Tongue (tissue), 1 donor: ENCODE measurements at regions not wholly inside any gene's neighbourhood (a gene's known extent, or its start where the extent isn't known, plus 50 kb on each side); places are given as distances from the start of the nearest gene placed in this dataset.
"Not testable (repeated sequence)": the region's sequence is repeated elsewhere in the genome, so short reads cannot be mapped to it uniquely, and the experiment has no call there.

Experiments used
- DNase-seq: peaks from one replicate; pipeline ENCODE4 v3.0.0-alpha.2; 2015

DNA sequence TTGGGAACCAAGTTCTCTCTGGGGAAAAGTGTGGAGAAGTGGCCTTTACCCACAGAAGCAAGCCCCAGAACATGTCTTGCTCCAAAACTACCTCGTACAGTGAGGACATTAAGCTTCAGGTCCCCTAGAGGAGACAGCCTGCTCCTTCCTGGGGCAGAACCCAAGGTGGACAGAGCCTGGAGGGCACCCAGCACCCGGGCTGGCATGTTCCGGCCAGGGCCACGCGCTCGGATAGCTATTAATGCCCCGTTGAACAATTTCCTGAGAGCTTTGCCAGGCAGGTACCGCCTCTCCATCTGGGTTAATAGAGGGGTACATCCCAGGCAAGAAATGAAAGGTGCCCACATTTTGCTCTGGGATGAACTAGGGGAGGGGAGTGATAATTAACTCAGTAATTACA, 169.0 kb upstream of the GRK3 start:
- DNase-seq: no peak

DNA sequence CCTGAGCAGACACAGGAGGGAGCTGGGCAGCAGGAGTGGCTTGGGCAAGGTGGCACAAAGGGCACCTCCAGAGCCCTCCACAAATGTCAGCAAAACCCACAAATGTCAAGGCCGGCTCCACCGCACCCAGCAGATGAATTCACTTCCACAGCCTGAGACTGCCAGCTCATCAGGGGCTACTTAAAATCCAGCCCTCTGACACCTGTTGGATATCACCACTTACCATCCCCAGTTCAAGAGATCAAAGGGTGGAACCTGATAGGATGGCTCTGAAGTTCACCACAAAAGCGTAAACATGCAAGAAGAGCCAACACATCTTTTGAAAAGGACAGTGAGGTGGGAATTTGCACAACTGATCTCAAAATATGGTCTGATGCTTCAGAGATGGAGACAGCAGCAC, 168.6 kb upstream of the GRK3 start:
- no peak for DNase-seq

DNA sequence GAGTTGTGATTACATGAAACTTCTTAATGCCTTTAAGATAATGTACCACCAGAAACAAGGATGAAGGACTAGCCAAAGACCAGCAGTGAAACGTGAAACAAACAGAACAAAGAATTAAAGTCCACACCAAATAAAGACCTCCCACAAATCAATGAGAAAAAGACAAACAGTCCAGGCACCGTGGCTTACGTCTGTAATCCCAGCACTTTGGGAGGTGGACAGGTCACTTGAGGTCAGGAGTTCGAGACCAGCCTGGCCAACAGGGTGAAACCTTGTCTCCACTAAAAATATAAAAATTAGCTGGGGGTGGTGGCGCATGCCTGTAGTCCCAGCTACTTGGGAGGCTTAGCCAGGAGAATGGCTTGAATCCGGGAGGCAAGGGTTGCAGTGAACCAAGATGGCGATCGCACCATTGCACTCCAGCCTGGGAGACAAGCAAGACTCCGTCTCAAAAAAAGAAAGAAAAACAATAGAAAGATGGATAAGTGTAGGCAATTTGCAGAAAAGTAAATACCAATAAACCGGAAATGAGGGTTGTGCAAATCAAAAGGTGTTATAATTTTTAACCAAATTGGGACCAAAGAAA, 167.8 kb upstream of the GRK3 start:
- DNase-seq: no peak

DNA sequence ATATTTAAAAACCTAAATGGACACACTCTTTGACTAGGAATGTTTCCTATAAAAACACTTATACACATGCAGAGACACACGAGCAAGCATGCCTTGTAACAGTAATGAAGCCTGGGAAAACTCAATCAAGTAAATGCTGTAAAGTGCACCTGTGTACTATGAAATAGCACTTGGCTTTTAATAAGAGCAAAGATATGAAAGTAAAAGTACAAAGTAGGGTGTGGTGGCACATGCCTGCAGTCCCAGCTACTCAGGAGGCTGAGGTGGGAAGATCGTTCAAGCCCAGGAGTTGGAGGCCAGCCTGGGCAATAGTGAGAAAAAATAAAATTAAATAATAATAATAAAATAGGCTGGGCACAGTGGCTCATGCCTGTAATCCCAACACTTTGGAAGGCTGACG, 166.9 kb upstream of the GRK3 start:
- DNase-seq: no peak

DNA sequence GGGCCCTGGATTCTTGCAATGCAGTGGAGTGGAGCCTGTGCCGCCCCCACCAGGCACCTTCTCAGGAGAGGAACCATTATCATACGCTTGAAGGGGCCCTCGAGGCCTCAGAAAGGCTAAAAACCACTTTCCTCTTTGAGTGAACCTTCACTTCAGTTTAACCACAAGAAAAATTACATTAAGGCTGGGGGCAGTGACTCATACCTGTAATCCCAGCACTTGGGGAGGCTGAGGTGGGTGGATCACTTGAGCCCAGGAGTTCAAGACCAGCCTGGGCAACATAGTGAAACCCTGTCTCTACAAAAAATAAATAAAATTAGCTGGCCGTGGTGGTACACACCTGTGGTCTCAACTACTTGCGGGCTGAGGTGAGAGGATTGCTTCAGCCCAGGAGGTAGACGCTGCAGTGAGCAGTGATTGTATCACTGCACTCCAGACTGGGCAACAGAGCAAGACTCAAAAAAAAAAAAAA, 165.8 kb upstream of the GRK3 start:
- not testable (repeated sequence) for DNase-seq

DNA sequence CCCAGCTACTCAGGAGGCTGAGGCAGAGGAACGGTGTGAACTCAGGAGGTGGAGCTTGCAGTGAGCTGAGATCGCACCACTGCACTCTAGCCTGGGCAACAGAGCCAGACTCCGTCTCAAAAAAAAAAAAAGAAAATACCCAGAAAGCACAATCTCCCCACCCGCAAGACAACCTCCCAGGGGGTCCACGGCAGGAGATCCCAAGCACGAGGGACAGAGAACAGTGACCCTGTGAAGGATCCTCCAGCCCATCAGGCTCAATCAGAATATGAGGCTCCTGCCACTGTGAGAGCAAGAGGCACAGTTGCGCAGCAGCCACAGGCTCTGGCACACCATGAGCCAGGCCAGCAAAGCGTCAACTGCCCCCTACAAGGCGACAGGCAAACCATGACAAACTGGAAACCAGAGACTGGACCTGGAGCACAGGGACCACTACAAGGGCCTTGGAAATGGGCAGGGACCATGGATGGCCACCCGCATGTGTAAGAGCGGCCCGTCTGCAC, 164.8 kb upstream of the GRK3 start:
- no peak for DNase-seq

DNA sequence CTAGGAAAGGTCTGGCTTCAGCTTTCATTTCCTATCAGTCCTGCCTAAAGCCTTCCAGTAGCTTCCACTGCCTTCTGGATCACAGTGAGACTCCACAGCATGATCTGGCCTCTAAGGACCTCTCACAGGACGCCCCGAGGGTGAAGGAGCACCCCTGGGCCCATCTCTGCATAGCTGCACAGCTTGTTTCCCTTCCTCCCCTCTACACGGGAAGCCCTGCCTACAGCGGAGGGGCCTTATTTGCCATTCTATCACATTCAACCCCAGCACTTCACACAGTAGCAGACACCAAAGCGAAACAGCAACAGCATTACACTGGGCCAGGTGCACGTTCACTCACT, 162.3 kb upstream of the GRK3 start:
- DNase-seq: no peak

DNA sequence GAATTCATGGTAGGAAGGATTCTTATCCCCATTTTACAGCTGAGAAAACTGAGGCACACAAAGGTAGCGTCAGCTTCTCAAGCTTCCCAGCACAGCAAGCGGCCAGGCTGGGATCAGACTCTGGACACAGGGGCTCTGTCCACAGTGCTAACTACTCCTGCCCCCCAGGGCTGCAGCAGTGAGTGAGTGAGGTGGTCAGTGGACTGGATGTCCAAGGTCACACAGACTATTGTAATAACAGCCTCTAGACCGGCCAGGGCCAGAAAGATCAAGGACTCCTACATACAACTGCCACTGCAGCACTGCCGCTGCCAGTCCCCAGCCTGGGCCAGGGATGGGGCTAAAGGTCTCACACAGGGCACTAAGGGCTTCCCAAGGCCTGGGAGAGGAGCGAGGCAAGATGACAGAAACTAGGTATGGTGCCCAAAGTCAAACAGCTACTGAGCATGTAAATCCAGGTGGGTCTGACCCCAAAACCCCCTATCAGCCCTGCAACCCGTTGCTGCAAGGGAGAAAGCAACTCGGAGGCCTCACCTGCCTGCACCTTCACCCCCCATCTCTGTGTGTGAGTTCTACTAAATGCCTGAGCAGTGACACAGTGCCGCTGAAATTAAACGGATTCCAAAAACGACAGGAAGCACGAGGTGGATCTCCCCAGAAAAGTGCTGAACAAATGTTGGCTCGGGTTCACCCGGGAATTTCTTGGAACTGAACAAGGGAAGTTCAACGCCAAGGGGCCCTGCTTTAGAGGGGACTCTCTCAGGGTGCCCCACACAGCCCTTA, 161.8 kb upstream of the GRK3 start:
- DNase-seq: peak; percentile 75

DNA sequence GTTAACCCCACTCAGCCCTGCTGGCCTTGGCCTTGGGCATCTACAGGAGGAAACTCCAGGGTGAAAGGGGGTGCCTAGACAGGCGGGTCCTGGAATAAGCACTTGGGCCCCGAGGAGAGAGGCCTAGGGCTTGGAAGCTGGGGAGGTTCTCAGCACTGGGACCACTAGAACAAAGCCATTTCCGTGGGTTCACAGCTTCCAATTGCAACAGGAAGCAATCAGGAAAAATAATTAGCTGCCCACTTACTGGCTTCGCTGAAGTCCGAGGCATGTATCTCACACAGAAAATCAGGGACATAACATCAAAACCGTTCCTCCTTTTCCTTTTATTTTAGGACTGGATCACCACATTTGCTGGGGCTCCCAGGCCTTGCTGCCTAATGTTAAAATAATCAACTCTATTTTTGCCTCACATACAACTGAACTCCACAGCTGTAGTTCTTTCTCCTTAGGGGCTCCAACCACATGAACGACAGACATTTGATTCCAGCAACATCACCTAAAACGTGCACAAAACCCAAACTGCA, 161.1 kb upstream of the GRK3 start:
- peak; percentile 48 for DNase-seq

DNA sequence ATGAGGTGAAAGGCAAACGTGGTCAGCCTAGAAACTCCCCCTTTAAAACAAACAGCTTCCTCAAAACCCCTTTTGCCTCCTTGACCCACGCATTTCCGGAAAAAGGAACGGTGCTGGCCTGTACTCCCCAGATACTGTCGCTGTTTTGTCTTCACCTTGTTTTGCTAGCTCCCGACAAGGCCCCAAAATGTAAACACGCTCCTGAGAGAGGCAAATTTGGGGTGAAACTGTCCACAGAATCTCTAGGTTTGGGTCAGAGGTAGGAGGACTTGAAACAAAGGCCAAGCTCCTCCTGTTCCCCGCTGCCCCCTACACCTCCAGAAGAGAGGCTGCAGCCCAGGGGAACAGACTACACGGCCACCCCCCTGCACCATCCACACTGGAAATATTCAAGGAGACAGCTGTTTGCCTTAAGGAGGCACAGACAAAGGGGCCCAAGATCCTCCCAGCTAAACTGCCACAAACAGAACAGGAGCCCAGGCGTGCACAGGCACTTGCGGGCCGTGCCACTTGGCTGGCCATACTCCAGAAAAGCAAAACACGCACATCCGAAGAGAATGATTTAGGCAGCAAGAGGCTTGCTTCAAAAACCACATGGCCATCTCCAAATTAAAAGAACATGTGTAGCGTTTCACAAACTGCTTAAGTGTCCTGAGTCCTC, 160.5 kb upstream of the GRK3 start:
- peak; percentile 77 for DNase-seq

DNA sequence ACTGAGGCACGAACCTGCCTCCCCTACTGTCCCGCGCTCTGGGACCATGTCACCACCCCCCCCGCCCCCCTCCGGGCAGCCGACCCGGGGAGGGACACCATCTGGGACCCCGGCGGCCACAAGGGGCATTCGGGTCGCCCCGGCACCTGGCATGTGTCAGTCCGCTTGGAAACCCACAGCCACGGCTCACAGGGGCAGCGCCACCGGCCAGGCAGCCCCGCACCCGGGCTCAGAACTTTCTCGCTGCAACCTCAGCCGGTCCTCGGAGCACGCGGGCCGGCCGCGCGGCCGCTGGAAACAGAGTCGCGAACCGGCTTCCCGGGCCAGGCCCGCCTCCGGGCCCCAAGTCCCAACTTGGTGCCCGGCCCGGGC, 159.9 kb upstream of the GRK3 start:
- no peak for DNase-seq

DNA sequence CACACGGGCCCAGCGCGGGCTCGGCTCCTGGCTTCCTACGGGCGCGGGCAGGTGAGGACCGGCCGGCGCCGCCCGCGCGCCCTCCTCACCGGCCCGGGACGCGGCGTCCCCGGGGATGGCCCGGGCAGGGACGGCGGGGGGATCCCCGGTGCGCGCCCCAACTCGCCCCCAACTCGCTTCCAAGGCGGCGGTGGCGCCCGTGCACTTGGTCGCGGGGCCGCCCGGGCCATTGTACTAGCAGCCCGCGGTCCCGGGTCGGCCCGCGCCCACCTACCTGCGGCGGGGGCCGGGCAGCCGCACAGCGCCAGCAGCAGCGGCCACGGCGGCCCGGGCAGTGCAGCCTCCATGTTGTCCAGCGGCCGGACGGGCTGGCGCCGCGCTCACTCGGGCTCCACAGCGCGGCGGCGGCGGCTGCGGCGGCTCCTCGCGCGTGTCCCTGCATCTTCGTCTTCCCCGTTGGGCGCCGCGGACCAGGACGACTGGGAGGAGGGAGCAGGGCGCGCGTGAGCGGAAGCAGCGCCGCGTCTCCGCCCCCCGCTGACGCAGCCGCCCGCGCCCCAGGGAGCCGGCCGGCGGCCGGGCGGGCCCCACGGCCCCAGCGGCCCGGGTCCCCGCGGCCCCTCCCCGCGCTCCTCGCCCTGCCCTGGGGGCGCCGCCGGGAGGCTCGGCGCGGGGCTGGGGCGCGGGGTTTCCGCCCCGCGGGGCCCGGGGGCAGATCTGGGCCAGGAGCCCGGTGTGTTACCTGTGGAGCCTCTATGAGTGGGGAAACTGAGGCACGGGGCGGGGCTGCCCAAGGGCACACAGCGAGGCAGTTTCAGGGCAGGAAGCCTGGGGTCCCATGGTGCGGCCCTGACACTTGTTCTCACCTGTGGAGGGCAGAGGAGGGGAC, 159.3 kb upstream of the GRK3 start:
- DNase-seq: peak; percentile 82

DNA sequence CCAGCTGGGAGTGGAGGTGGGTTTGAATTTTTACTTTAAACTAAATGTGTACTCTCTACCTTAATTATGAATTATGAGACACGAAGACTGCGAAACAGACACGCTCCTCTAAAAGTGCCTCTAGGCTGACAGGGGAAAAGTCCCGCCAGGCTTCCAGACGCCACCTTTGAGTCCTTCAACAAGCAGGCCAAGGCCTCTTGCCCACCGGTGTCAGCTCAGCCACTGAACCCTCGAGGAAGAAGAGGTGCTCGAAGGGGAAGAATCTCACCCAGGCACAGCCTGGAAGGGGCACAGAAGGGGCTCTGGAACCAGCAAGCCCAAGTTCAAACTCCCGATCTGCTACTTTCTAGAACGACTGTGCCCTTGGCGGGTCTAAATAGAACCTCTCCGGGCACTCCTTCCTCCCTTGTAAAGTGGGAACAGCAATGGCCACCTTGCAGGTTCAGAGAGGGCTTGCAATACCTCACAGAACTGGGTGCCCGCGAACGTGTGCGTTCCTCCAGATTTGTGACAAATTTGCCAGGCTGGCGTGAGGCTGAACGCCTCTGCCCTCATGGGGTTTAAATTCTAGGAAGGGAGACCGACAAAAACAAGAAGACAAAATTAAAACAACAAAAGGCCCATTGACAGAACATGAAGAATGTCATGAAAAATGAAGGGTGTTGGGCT, 158.5 kb upstream of the GRK3 start:
- no peak for DNase-seq

DNA sequence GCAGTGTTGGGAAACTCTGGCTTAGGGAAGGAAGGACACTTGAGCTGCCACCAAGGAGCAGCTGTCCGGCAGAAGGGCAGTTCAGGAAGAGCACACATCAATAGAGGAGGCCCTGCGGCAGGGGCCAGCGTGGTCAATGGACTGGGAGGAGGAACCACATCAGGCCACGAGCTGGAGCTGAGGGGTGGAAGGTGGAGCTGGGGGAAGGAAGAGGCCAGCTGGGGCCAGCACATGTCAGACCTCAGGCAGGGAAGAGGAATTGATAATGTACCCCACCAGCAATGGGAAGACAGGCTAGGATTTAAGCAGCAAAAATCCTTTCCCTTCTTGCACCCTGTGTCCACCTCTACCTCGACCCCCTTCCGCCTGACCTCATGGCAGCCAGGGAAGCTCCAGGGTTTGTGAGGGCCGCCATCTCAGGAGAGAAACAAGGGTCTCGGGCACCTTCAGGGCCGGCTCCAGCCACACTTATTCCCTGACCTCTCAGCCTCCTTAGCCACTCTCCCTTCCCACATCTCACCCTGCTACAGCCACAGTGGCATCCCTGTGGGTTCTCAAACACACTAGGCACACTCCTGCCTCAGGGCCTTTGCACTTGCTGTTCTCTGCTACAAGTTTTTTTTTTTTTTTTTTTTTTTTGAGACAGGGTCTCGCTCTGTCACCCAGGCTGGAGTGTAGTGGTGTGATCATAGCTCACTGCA, 157.8 kb upstream of the GRK3 start:
- DNase-seq: no peak

DNA sequence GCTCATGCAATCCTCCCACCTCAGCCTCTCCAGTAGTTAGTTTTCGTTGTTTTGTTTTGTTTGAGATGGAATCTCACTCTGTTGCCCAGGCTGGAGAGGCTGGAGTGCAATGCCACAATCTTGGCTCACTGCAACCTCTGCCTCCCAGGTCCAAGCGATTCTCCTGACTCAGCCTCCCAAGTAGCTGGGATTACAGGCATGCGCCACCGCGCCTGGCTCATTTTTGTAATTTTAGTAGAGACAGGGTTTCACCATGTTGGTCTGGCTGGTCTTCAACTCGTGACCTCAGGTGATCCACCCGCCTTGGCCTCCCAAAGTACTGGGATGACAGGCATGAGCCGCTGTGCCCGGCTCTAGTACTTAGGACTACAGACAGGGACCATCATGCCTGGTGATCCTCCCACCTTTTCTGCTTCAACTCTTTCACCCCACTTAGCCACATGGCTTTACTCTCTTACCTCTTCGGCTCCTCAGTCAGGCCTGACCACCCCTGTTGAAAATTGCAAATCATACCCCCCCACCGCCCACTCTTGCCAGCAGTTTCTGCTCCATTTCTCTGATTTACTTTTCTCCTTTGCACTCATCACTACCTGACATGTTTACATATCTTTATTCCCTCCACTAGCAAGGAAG, 157.1 kb upstream of the GRK3 start:
- no peak for DNase-seq

DNA sequence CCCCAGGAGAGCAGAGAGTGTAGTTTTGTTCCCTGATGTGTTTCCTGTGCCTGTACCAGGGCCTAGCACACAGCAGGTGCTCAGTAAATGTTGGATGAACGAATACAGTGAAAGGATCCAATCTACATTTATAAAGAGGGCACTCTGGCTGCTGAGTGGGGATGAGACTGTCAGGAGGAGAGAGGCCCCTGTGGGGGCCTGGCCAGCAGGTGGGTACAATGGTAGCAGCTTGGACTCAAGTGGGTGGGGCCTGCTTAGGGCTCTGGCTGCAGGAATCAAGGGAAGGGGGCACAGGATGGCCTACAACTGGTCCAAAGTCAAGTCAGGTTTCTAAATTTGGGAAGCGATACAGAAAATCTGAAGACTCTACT, 156.6 kb upstream of the GRK3 start:
- DNase-seq: no peak

DNA sequence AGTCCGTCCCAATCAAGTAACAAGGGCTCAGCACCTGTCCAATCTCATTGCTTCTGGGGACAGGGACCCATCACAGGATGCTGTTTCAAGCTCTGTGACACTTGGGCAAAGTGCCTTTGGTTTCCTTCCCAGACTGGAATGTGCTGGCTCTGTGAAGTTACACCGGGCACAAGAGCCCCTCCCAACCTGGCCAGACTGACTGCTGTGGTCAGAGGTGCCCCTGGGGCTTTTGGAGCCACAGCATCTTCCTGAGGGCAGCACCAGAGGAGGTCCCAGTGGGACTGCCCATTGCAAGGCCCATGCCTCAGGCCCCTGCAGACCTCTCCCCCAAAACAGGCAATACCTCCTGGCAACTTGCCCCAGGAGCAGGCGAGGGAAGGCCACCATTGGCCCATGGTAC, 155.2 kb upstream of the GRK3 start:
- DNase-seq: no peak

DNA sequence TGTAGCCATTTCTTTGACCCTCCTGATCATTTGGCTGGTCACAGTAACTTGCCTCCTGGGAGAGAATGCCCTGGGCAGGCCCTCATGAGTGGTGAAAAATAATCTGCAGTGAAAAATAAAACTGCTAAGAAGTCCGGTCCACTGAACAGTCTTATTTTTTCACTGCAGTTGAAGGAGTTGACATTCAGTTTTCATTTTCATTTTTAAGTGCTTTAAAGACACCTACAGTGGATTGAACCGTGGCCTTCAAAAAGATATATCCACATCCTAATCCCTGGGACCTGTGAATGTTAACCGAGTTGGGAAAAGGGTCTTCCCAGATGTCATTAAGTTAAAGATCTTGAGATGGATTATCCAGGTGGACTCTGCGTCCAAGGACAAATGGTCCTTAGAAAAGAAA, 153.6 kb upstream of the GRK3 start:
- DNase-seq: no peak

DNA sequence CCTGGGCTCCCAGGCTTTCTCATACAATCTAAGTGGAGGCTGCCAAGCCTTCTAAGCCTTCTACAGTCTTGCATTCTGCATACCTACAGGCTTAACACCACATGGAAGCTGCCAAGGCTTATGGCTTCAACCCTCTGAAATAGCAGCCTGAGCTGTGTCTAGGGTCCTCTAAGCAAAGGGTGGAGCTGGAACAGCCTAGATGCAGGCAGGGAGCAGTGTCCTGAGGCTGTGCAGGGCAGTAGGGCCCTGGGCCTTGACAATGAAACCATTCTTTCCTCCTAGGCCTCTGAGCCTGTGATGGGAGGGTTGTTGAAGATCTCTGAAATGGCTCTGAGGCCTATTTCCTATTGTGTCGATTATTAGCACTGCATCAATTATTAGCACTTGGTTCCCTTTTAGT, 150.9 kb upstream of the GRK3 start:
- DNase-seq: no peak

DNA sequence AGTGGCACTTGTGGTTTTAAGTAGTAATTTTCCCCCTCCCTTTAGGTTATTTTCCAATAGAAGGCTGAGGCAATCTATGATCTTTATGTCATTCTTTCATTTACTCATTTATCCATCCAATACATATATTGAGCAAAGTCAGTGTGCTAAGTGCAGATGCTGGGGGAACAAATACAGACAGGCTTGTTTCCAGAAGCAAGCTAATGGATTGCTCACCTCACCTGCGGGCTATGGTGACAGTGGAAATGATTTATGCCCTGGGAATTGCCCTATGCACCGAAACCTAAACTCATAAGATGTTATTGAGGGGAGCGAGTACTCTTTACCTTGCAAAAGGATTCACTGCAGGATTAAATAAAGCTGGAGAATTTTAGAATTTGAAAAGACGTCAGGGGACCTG, 148.7 kb upstream of the GRK3 start:
- not testable (repeated sequence) for DNase-seq

DNA sequence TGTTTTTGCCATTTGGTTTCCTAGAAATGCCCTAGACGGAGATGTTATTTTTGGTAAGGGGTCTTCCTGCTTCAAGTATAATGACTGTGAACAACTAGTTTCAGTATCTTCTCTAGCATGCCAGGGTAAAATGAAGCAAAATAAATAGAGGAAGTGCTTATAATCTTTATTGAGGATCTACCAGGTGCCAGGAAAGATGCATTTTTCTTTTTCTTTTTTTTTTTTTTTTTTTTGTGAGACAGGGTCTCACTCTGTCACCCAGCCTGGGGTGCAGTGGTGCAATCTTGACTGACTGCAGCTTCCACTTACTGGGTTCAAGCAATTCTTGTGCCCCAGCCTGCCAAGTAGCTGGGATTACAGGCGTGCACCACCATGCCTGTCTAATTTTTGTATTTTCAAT, 146.6 kb upstream of the GRK3 start:
- not testable (repeated sequence) for DNase-seq
